HG03135 (cell line): ENCODE measurements at regions not wholly inside any gene's neighbourhood (a gene's known extent, or its start where the extent isn't known, plus 50 kb on each side); places are given as distances from the start of the nearest gene placed in this dataset.

Source experiments
- ATAC-seq: cut with Tn5 transposase; IDR thresholded peaks from one replicate; pipeline ENCODE4 v1.9.1; 2021; ENCODE audit warnings: mild to moderate bottlenecking, moderate library complexity; ENCODE audit not compliant: unreplicated experiment

- no peak for ATAC-seq
These were observed 222.5 kb upstream of the KIRREL3 start for GRCh38 chr11:127223026-127223425.

GRCh38 chr11:127219704-127220103, 219.1 kb upstream of the KIRREL3 start:
- no peak for ATAC-seq

- no peak for ATAC-seq
These were observed 217.7 kb upstream of the KIRREL3 start for GRCh38 chr11:127218275-127218608.

- ATAC-seq, result no peak
These were observed 217.1 kb upstream of the KIRREL3 start for GRCh38 chr11:127217452-127218274.

- ATAC-seq, result no peak
These were observed 205.2 kb upstream of the KIRREL3 start for GRCh38 chr11:127205688-127206217.

GRCh38 chr11:127203490-127203889, 202.9 kb upstream of the KIRREL3 start:
- no peak for ATAC-seq

- no peak for ATAC-seq
These were observed 201.5 kb upstream of the KIRREL3 start for GRCh38 chr11:127202105-127202504.

- ATAC-seq, result no peak
These were observed 198.8 kb upstream of the KIRREL3 start for GRCh38 chr11:127199306-127199801.

GRCh38 chr11:127195501-127196120, 195.0 kb upstream of the KIRREL3 start:
- no peak for ATAC-seq

- no peak for ATAC-seq
These were observed 194.0 kb upstream of the KIRREL3 start for GRCh38 chr11:127194521-127194920.

- no peak for ATAC-seq
These were observed 193.4 kb upstream of the KIRREL3 start for GRCh38 chr11:127193950-127194349.

GRCh38 chr11:127191689-127192088, 191.1 kb upstream of the KIRREL3 start:
- no peak for ATAC-seq

GRCh38 chr11:127191261-127191660, 190.7 kb upstream of the KIRREL3 start:
- ATAC-seq, result no peak

GRCh38 chr11:127182586-127183203, 182.1 kb upstream of the KIRREL3 start:
- no peak for ATAC-seq

GRCh38 chr11:127157225-127157624, 156.7 kb upstream of the KIRREL3 start:
- ATAC-seq, result no peak

GRCh38 chr11:127149410-127149809, 148.8 kb upstream of the KIRREL3 start:
- no peak for ATAC-seq

GRCh38 chr11:127143251-127143650, 142.7 kb upstream of the KIRREL3 start:
- no peak for ATAC-seq

GRCh38 chr11:127138613-127139012, 138.0 kb upstream of the KIRREL3 start:
- no peak for ATAC-seq

GRCh38 chr11:127137771-127138280, 137.3 kb upstream of the KIRREL3 start:
- ATAC-seq, result no peak

- no peak for ATAC-seq
These were observed 135.9 kb upstream of the KIRREL3 start for GRCh38 chr11:127136438-127136837.

GRCh38 chr11:127135256-127135655, 134.7 kb upstream of the KIRREL3 start:
- no peak for ATAC-seq
